ENCODE measurements at regions not wholly inside any gene's neighbourhood (a gene's known extent, or its start where the extent isn't known, plus 50 kb on each side); places are given as distances from the start of the nearest gene placed in this dataset.

GRCh38 chr1:83805921-83806320, 193.0 kb downstream of the TTLL7 start:
- no peak for TF ChIP-seq POLR2A (IDR thresholded peaks at IDR 0.05)
- no peak for TF ChIP-seq CTCF (IDR thresholded peaks at IDR 0.05)
- Histone ChIP-seq H3K4me1 (peaks cover 0 to 17% (median 0%) of the 10 kb centered on the region in 4 donors), H3K4me3 (no peak overlapping the region), H3K9me3 (no peaks in the 10 kb centered on the region), H3K27ac (no peak overlapping the region), H3K27me3 (no peaks in the 10 kb centered on the region), H3K36me3 (no peaks in the 10 kb centered on the region)
- WGBS (ENCODE audit: insufficient coverage, low coverage, low lambda C conversion rate, missing lambda C conversion rate) = 73% methylated on average over 4 of the region's 4 CpGs
- ATAC-seq (no peak), DNase-seq (no peak)
- intact Hi-C loops (cut with DNase I) = no loop called here

GRCh38 chr1:83802460-83803152, 196.3 kb downstream of the TTLL7 start:
- ATAC-seq = peak; percentile 43 to 85 (median 66)
- H3K4me3 ChIP-seq = no peak overlapping the region
- H3K4me1 ChIP-seq = peaks cover 0 to 20% (median 0%) of the 10 kb centered on the region in 4 donors
- H3K27ac ChIP-seq = no peak overlapping the region
- 63% methylated on average over 8 of the region's 8 CpGs for WGBS (ENCODE audit: insufficient coverage, low coverage, low lambda C conversion rate, missing lambda C conversion rate)
- DNase-seq = no peak
- H3K27me3 ChIP-seq = no peaks in the 10 kb centered on the region
- no peaks in the 10 kb centered on the region for H3K9me3 ChIP-seq
- H3K36me3 ChIP-seq = no peaks in the 10 kb centered on the region
- intact Hi-C loops (cut with DNase I) = no loop called here
- TF ChIP-seq CTCF (IDR thresholded peaks at IDR 0.05) (no peak), POLR2A (IDR thresholded peaks at IDR 0.05) (no peak)

- intact Hi-C loops (cut with DNase I) = no loop called here
- Histone ChIP-seq H3K27me3 (no peaks in the 10 kb centered on the region), H3K9me3 (no peaks in the 10 kb centered on the region), H3K36me3 (no peaks in the 10 kb centered on the region), H3K4me3 (no peak overlapping the region), H3K27ac (no peak overlapping the region), H3K4me1 (peaks cover 0 to 20% (median 0%) of the 10 kb centered on the region in 4 donors)
- no peak for TF ChIP-seq POLR2A (IDR thresholded peaks at IDR 0.05)
- no peak for TF ChIP-seq CTCF (IDR thresholded peaks at IDR 0.05)
- 73% methylated on average over 3 of the region's 3 CpGs for WGBS (ENCODE audit: insufficient coverage, low coverage, low lambda C conversion rate, missing lambda C conversion rate)
- DNase-seq (no peak), ATAC-seq (no peak)
Observed at GRCh38 chr1:83802023-83802422, 196.9 kb downstream of the TTLL7 start.

GRCh38 chr1:83800066-83800465, 198.9 kb downstream of the TTLL7 start:
- Histone ChIP-seq H3K27ac (no peak overlapping the region), H3K27me3 (no peaks in the 10 kb centered on the region), H3K36me3 (no peaks in the 10 kb centered on the region), H3K4me3 (no peak overlapping the region), H3K4me1 (peaks cover 0 to 20% (median 0%) of the 10 kb centered on the region in 4 donors), H3K9me3 (no peaks in the 10 kb centered on the region)
- ATAC-seq (no peak), DNase-seq (no peak)
- intact Hi-C loops (cut with DNase I) = no loop called here
- no peak for TF ChIP-seq CTCF (IDR thresholded peaks at IDR 0.05)
- TF ChIP-seq POLR2A (IDR thresholded peaks at IDR 0.05) = no peak
- WGBS (ENCODE audit: insufficient coverage, low coverage, low lambda C conversion rate, missing lambda C conversion rate) = 85% methylated on average over 3 of the region's 3 CpGs

Measured in right lobe of liver (tissue), 6 donors.